ENCODE measurements at regions not wholly inside any gene's neighbourhood (a gene's known extent, or its start where the extent isn't known, plus 50 kb on each side); places are given as distances from the start of the nearest gene placed in this dataset.

GRCh38 chr2:45272549-45273265, 263.5 kb upstream of the SIX2 start:
- Mint-ChIP-seq H3K9me3 (peaks cover 0 to 2% (median 0%) of the 10 kb centered on the region in 8 donors), H3K27ac (no peak overlapping the region), H3K4me1 (no peaks in the 10 kb centered on the region), H3K4me3 (no peak overlapping the region), H3K36me3 (no peaks in the 10 kb centered on the region), H3K27me3 (peaks cover 0 to 13% of the 10 kb centered on the region in 2 donors)
- no peak for DNase-seq
- CTCF ChIA-PET (ENCODE audit: partially characterized antibody): no interaction called here
- H3K36me3 ChIP-seq (ENCODE audit: insufficient read depth, low read length): no peaks in the 10 kb centered on the region
- intact Hi-C loops (cut with micrococcal nuclease): no loop called here
- H3K4me3 ChIP-seq (ENCODE audit: low read length in 2 of 2): no peak overlapping the region
- H3K27me3 ChIP-seq (ENCODE audit: insufficient read depth, low read length): no peaks in the 10 kb centered on the region
- H3K27ac ChIP-seq (ENCODE audit: low read depth, low read length): no peak overlapping the region
- no peaks in the 10 kb centered on the region for H3K4me1 ChIP-seq (ENCODE audit: insufficient read depth, low read length)
- POLR2A ChIA-PET (ENCODE audit: partially characterized antibody): no interaction called here
- H3K9me3 ChIP-seq (ENCODE audit: control insufficient read depth in 1 of 2, low read length in 2 of 2): no peaks in the 10 kb centered on the region

- H3K4me1 ChIP-seq (ENCODE audit: insufficient read depth, low read length): no peaks in the 10 kb centered on the region
- peaks cover 0 to 2% (median 0%) of the 10 kb centered on the region in 8 donors for H3K9me3 Mint-ChIP-seq
- no peaks in the 10 kb centered on the region for H3K36me3 Mint-ChIP-seq
- ChIA-PET CTCF (ENCODE audit: partially characterized antibody) (no interaction called here), POLR2A (ENCODE audit: partially characterized antibody) (no interaction called here)
- no peak for DNase-seq
- H3K4me3 ChIP-seq (ENCODE audit: low read length in 2 of 2): no peak overlapping the region
- no peaks in the 10 kb centered on the region for H3K9me3 ChIP-seq (ENCODE audit: control insufficient read depth in 1 of 2, low read length in 2 of 2)
- no peak overlapping the region for H3K27ac Mint-ChIP-seq
- H3K27me3 ChIP-seq (ENCODE audit: insufficient read depth, low read length): no peaks in the 10 kb centered on the region
- no peak overlapping the region for H3K27ac ChIP-seq (ENCODE audit: low read depth, low read length)
- no peaks in the 10 kb centered on the region for H3K4me1 Mint-ChIP-seq
- intact Hi-C loops (cut with micrococcal nuclease): no loop called here
- H3K27me3 Mint-ChIP-seq: peaks cover 4 to 17% of the 10 kb centered on the region in 2 donors
- H3K36me3 ChIP-seq (ENCODE audit: insufficient read depth, low read length): no peaks in the 10 kb centered on the region
- H3K4me3 Mint-ChIP-seq: no peak overlapping the region
Observed at GRCh38 chr2:45269149-45269793, 260.0 kb upstream of the SIX2 start.

- H3K4me3 Mint-ChIP-seq: no peak overlapping the region
- H3K36me3 Mint-ChIP-seq: no peaks in the 10 kb centered on the region
- Histone ChIP-seq H3K27me3 (ENCODE audit: insufficient read depth, low read length) (no peaks in the 10 kb centered on the region), H3K4me1 (ENCODE audit: insufficient read depth, low read length) (no peaks in the 10 kb centered on the region), H3K9me3 (ENCODE audit: control insufficient read depth in 1 of 2, low read length in 2 of 2) (no peaks in the 10 kb centered on the region), H3K36me3 (ENCODE audit: insufficient read depth, low read length) (no peaks in the 10 kb centered on the region), H3K27ac (ENCODE audit: low read depth, low read length) (no peak overlapping the region), H3K4me3 (ENCODE audit: low read length in 2 of 2) (no peak overlapping the region)
- DNase-seq: no peak
- H3K4me1 Mint-ChIP-seq: no peaks in the 10 kb centered on the region
- H3K27ac Mint-ChIP-seq: no peak overlapping the region
- H3K9me3 Mint-ChIP-seq: peaks cover 0 to 2% (median 0%) of the 10 kb centered on the region in 8 donors
- peaks cover 4 to 21% of the 10 kb centered on the region in 2 donors for H3K27me3 Mint-ChIP-seq
- intact Hi-C loops (cut with micrococcal nuclease): no loop called here
- ChIA-PET CTCF (ENCODE audit: partially characterized antibody) (no interaction called here), POLR2A (ENCODE audit: partially characterized antibody) (no interaction called here)
Observed at GRCh38 chr2:45268631-45269030, 259.4 kb upstream of the SIX2 start.

- Histone ChIP-seq H3K9me3 (ENCODE audit: control insufficient read depth in 1 of 2, low read length in 2 of 2) (no peaks in the 10 kb centered on the region), H3K4me3 (ENCODE audit: low read length in 2 of 2) (no peak overlapping the region), H3K36me3 (ENCODE audit: insufficient read depth, low read length) (no peaks in the 10 kb centered on the region), H3K27ac (ENCODE audit: low read depth, low read length) (no peak overlapping the region), H3K4me1 (ENCODE audit: insufficient read depth, low read length) (no peaks in the 10 kb centered on the region), H3K27me3 (ENCODE audit: insufficient read depth, low read length) (no peaks in the 10 kb centered on the region)
- peaks cover 0 to 3% (median 0%) of the 10 kb centered on the region in 4 donors for H3K4me1 Mint-ChIP-seq
- ChIA-PET CTCF (ENCODE audit: partially characterized antibody) (no interaction called here), POLR2A (ENCODE audit: partially characterized antibody) (no interaction called here)
- DNase-seq: no peak
- no peak overlapping the region for H3K27ac Mint-ChIP-seq
- no peak overlapping the region for H3K4me3 Mint-ChIP-seq
- peaks cover 0 to 2% (median 0%) of the 10 kb centered on the region in 8 donors for H3K9me3 Mint-ChIP-seq
- H3K27me3 Mint-ChIP-seq: peaks cover 5 to 29% of the 10 kb centered on the region in 2 donors
- intact Hi-C loops (cut with micrococcal nuclease): no loop called here
- no peaks in the 10 kb centered on the region for H3K36me3 Mint-ChIP-seq
Observed at GRCh38 chr2:45267062-45267792, 258.0 kb upstream of the SIX2 start.

GRCh38 chr2:45265336-45265735, 256.1 kb upstream of the SIX2 start:
- no peak overlapping the region for H3K27ac ChIP-seq (ENCODE audit: low read depth, low read length)
- no peaks in the 10 kb centered on the region for H3K27me3 ChIP-seq (ENCODE audit: insufficient read depth, low read length)
- H3K4me1 ChIP-seq (ENCODE audit: insufficient read depth, low read length): no peaks in the 10 kb centered on the region
- CTCF ChIA-PET (ENCODE audit: partially characterized antibody): interaction anchor here (0.9 kb wide), 1 partner anchor 228 kb away, joined by 4 read pairs; no protein-coding TSS in a partner anchor
- Mint-ChIP-seq H3K27ac (no peak overlapping the region), H3K4me3 (no peak overlapping the region), H3K4me1 (peaks cover 0 to 3% (median 0%) of the 10 kb centered on the region in 4 donors), H3K9me3 (peaks cover 0 to 2% (median 0%) of the 10 kb centered on the region in 8 donors), H3K27me3 (peaks cover 5 to 26% of the 10 kb centered on the region in 2 donors), H3K36me3 (no peaks in the 10 kb centered on the region)
- no peaks in the 10 kb centered on the region for H3K36me3 ChIP-seq (ENCODE audit: insufficient read depth, low read length)
- POLR2A ChIA-PET (ENCODE audit: partially characterized antibody): no interaction called here
- intact Hi-C loops (cut with micrococcal nuclease): no loop called here
- no peaks in the 10 kb centered on the region for H3K9me3 ChIP-seq (ENCODE audit: control insufficient read depth in 1 of 2, low read length in 2 of 2)
- no peak for DNase-seq
- no peak overlapping the region for H3K4me3 ChIP-seq (ENCODE audit: low read length in 2 of 2)

GRCh38 chr2:45264227-45265225, 255.3 kb upstream of the SIX2 start:
- Histone ChIP-seq H3K4me3 (ENCODE audit: low read length in 2 of 2) (no peak overlapping the region), H3K27me3 (ENCODE audit: insufficient read depth, low read length) (no peaks in the 10 kb centered on the region), H3K4me1 (ENCODE audit: insufficient read depth, low read length) (no peaks in the 10 kb centered on the region), H3K36me3 (ENCODE audit: insufficient read depth, low read length) (no peaks in the 10 kb centered on the region), H3K9me3 (ENCODE audit: control insufficient read depth in 1 of 2, low read length in 2 of 2) (no peaks in the 10 kb centered on the region), H3K27ac (ENCODE audit: low read depth, low read length) (no peak overlapping the region)
- no peak overlapping the region for H3K27ac Mint-ChIP-seq
- no peak for DNase-seq
- CTCF ChIA-PET (ENCODE audit: partially characterized antibody): interaction anchor here (0.9 kb wide), 1 partner anchor 229 kb away, joined by 4 read pairs; no protein-coding TSS in a partner anchor
- H3K4me1 Mint-ChIP-seq: peaks cover 0 to 3% (median 0%) of the 10 kb centered on the region in 4 donors
- H3K27me3 Mint-ChIP-seq: peaks cover 5 to 20% of the 10 kb centered on the region in 2 donors
- no peaks in the 10 kb centered on the region for H3K36me3 Mint-ChIP-seq
- no peak overlapping the region for H3K4me3 Mint-ChIP-seq
- no peaks in the 10 kb centered on the region for H3K9me3 Mint-ChIP-seq
- intact Hi-C loops (cut with micrococcal nuclease): no loop called here
- POLR2A ChIA-PET (ENCODE audit: partially characterized antibody): no interaction called here

Measured in CD4-positive, alpha-beta memory T cell (primary cell).